SK-N-MC (cell line): ENCODE measurements at regions not wholly inside any gene's neighbourhood (a gene's known extent, or its start where the extent isn't known, plus 50 kb on each side); places are given as distances from the start of the nearest gene placed in this dataset.

Experiments used
- EZH2 ChIP-seq: fragments of 200-600 bp; sonication (generic); IDR thresholded peaks from one replicate; pipeline ENCODE4 v1.6.1; 2017; ENCODE audit warnings: antibody characterized with exemption
- POLR2AphosphoS5 ChIP-seq: IDR thresholded peaks from 2 replicates; pipeline ENCODE4 v1.6.1; 2012; ENCODE audit warnings: mild to moderate bottlenecking, low read depth, low read length, borderline replicate concordance

DNA sequence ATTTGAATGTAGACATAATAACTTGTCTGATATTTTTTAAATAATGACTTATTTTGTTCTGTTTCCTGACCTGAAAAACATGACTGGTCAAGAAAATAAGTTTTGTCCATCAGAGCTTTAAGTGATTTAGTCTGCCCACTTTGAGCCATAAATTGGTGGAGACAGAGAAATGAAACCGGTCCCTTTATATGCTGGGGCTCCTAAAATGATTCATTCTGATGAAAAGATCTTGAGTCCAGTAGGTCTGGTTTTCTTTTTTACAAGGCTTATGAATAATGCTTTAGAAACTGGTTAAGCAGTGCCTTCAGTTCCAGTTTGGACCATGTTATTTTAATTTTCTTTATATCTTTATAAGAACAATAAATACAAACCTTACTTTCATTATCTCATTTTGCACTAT is 293.2 kb downstream of the DIPK2A start:
- TF ChIP-seq EZH2: no peak
- TF ChIP-seq POLR2AphosphoS5: no peak
